Skeletal muscle cell (primary cell): ENCODE measurements at regions not wholly inside any gene's neighbourhood (a gene's known extent, or its start where the extent isn't known, plus 50 kb on each side); places are given as distances from the start of the nearest gene placed in this dataset.
"Not testable (repeated sequence)": the region's sequence is repeated elsewhere in the genome, so short reads cannot be mapped to it uniquely, and the experiment has no call there.

ENCODE experiments used
- DNase-seq: peaks from one replicate; pipeline ENCODE4 v3.0.0-alpha.2; 2010; ENCODE audit warnings: low read depth
- H3K4me3 ChIP-seq: 2 replicates; pipeline ENCODE4 v1.5.1; 2011; ENCODE audit warnings: low read depth, mild to moderate bottlenecking, control low read depth, low read length, moderate library complexity

DNA sequence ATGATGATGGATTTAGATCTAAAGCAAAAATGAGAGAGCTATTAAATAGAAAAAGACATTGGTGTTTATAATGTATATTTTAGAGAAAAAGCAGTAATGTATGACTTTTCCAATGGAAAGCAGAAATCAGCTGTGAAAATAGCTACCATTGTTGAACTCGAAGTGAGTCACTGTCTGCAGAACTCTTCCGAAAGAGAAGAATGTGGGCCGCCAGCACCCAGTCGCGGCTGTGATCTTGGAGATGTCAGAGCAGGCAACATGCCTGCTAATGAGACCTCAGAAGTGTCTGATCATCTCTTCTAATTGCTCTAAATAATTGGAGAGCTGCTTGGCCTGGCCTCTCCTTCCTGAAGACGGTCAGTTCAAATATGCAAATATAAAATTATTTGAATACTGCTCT lies 333.6 kb upstream of the RUNX1 start:
- no peak for DNase-seq
- H3K4me3 ChIP-seq, result no peak overlapping the region

DNA sequence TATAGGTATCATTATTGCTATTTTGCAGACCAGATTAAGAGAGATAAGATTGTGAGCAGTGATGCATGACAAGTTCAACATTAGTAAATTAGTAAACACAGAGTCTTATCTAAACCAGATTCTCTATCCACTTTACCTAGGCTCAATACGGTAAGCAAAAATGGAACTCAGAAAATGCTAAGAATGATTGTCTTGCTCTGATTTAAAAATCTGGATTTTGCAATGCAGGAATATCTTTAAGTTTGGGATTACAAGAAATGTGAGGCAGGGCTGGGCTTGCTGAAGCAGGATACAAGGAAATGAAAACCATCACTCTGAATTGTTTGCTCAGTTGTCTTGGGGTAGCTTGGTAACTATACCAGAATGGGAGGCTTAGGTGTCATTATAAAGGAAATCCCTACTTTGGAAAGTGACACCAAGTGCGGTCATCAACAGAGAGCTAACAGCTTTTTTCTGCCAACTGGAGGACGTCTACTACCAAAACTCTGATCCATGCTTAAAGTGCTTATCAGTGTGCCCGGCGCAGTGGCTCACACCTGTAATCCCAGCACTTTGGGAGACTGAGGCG lies 332.7 kb upstream of the RUNX1 start:
- no peak for DNase-seq
- H3K4me3 ChIP-seq, result no peak overlapping the region

DNA sequence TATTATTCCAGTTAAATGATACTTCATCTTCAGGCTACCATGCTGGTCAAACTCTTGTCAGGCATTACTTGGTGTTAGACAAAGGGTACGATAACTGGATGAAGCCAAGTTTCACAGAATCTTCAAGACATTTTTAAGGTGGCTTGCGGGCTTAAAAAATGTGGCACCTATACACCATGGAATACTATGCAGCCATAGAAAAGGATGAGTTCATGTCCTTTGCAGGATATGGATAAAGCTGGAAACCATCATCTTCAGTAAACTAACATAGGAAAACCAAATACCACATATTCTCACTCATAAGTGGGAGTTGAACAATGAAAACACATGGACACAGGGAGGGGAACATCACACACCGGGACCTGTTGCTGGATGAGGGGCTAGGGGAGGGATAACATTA lies 331.2 kb upstream of the RUNX1 start:
- DNase-seq, H3K4me3 ChIP-seq: not testable (repeated sequence)

DNA sequence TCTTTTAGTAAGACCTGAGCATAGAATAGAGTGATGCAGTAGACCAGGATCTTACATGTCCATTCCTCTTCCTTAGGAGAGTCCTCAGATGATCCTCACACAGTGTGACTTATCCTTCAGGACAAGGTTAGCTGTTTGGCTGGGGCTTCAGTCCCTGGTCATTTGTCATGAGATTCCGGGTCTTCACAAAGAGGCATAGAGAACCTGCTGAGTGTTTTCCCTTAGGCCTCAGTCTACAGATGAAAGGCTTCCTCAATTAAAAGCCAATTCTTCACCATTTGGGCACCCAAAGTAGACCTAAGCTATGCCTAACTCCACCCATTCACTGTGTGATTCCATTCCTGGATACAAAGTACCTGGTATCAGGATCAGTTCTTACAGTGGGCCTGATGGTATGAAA lies 329.8 kb upstream of the RUNX1 start:
- DNase-seq, result no peak

DNA sequence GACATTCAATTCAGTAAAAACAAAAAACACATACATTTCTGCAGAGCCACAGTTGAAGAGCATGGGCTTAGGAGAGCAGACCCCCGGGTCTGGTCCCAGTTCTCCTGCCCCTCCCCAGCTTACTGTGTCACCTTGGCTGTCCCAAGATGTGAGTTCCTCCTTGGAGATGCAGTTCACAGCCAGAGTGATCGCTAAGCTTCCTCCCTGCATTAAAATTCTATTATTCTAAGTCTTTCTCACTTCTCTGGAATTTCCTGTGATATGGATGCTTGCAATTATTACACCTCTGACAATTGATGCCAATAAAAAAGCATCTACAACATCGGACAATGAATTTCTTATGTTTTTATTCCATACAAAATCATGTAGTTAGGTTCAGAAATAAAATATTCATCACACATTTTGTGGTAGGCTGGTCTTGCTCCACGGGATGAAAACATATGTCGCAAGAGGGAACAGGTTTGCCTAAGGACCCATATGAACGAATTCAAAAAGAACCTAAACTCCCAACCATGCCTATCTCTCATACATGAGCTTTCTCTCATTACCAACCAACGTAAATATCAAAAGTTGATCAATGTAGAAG lies 328.5 kb upstream of the RUNX1 start:
- no peak overlapping the region for H3K4me3 ChIP-seq
- no peak for DNase-seq

More for the DNA sequence above, 329.8 kb upstream of the RUNX1 start:
- no peak overlapping the region for H3K4me3 ChIP-seq

DNA sequence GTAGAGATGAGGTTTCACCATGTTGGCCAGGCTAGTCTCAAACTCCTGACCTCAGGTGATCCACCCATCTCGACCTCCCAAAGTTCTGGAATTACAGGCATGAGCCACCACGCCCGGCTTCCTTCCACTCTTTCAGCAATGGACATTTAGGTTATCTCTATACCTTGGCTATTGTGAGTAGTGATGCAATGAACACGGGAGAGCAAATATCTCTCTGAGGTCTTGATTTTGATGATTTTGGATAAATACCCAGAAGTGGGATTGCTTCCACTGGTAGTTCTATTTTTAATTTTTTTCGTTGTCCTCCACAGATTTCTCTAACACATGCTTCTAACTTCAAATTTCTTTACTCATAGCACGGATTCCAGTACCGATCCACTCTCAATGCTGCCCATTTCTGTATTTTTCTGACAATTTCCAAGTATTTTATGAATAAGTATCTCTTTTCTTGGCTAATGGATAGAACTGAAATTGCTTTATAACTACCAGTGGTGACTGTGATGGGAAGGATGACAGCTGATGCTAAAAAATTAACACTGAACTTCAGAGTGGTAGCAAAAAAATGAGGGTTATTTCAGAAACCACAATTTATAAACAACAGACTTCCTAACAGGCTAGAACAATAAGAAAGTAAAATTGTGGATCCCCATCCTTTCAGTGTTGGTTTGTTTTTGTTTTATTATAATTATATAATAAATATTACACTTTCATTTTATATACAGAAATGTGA lies 327.5 kb upstream of the RUNX1 start:
- no peak overlapping the region for H3K4me3 ChIP-seq
- DNase-seq, result no peak

DNA sequence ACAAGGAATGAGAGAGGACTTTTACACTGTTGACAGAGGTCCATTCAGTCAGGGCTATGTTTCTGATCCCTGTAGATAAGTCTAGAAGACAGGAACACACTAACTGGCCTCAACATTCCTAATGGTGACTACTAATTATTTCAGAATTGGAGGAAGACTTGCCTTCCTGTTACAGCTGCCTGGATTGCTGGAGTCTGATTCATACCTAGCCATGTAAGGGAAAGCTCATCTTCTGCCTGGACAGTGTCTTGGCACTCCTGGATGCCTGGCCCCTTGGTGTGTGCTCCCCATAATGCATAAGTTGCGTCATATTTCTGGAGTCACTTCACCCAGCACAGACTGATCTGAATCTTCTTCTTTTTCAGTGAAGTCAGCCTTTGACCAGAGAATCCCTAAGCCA lies 326.0 kb upstream of the RUNX1 start:
- DNase-seq, result peak; percentile 92
- no peak overlapping the region for H3K4me3 ChIP-seq

DNA sequence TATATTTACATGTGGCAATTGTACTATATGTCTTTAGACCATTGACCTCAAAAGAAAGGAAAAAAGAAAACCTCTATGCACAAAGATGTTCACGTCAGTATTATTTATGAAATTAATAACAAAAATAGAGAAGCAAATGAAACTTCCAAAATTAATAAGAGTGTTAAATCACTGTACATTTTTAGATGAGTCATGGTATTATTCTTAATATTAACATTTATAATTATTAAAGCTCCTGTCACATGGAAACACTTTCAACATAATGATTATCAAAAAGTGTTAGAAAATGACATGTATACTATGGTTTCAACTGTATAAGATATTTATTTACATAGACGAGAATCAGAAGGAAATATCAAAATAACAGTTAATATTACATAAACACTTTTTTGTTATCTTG lies 324.9 kb upstream of the RUNX1 start:
- no peak overlapping the region for H3K4me3 ChIP-seq
- no peak for DNase-seq

DNA sequence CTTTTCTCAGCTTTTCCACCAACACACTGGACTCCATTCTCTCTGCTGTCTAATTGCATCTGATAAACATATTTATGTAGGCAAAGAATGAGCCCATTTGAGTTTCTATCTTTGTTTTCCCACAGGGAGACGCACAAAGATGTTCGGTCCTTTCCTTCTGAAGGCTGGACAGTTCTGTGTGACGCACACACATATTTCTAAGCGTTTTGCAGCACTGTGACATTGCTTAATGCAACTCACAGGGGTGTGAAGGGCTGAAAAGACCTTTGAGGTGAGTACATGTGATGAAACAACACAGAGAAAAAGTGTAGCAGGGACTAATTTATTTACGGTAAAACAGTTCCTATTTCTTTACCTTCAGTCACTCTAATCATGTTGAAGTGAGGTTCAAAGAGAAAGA lies 323.1 kb upstream of the RUNX1 start:
- no peak for DNase-seq
- H3K4me3 ChIP-seq, result no peak overlapping the region

DNA sequence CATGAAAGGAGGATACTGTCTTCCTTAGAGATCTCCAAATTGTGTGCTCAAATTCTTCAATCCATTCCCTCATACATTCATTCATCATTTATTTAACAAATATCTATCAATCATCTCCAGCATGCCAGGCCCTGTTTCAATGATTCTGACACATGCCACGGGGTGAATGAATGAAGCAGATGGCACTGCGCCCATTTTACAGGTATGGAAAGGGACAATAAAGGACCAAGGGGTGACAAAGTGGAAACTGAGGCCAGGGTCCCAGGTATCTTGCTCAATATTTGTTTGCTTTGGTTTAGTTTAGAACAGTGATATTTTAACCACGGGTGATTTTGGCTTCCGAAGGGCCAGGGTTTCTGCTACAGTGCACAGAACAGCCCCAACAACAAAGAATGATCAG lies 321.6 kb upstream of the RUNX1 start:
- H3K4me3 ChIP-seq, result no peak overlapping the region
- DNase-seq, result no peak

DNA sequence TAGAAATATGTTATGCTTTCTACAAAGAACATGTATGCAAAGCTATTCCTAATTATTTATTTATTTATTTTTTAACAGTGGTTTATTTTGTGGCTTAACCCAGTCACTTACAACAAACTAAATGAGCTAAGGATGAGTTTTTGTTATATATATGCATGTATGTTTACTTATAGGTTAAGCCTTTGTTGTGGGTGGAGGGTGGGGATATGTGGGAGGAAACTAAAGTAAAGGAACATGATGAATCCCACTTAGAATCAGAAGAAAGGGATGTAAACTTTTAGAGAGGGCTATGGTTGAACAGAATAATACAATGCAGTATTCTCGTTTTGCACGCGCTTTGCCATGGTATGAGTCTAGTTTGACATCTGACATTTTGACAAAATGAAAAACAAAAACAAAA lies 321.0 kb upstream of the RUNX1 start:
- DNase-seq, result no peak

DNA sequence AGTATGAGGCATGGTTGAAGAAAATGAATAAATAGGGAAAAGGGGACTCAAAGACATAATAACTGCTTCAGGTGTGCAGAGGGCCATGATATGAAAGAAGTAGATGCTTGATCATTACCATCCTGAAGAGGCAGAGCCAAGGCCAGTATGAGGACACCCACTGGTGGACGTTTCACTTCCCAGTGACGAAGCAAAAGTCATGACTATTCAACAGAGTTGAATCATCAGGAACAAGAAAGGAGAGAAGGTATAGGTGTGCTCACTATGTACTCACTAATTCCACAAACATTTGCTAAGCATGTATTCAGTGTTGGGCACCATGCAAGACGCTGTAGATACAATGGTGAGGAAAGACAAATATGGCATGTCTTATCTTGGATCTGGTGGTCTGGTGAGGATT lies 319.2 kb upstream of the RUNX1 start:
- no peak for DNase-seq
- no peak overlapping the region for H3K4me3 ChIP-seq

More for the DNA sequence above, 321.0 kb upstream of the RUNX1 start:
- no peak overlapping the region for H3K4me3 ChIP-seq

DNA sequence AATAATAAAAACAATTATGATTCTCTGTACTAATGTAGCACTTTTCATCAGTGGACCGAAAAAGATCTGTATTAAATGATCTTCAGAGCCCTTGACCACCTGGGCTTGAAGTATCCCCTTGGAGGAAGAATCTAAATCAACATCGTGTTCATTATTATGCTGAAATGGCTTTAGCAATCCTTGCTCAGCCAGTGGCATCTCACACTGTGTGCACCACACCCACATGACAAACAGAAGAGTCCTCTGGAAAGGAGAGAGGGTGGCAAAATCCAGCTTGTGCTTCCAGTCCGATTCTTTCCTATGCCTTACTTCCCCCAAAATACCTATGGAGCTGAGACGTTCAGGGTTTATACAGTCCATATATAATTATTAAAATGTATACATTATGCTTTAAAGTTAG lies 318.5 kb upstream of the RUNX1 start:
- no peak overlapping the region for H3K4me3 ChIP-seq
- DNase-seq, result no peak

DNA sequence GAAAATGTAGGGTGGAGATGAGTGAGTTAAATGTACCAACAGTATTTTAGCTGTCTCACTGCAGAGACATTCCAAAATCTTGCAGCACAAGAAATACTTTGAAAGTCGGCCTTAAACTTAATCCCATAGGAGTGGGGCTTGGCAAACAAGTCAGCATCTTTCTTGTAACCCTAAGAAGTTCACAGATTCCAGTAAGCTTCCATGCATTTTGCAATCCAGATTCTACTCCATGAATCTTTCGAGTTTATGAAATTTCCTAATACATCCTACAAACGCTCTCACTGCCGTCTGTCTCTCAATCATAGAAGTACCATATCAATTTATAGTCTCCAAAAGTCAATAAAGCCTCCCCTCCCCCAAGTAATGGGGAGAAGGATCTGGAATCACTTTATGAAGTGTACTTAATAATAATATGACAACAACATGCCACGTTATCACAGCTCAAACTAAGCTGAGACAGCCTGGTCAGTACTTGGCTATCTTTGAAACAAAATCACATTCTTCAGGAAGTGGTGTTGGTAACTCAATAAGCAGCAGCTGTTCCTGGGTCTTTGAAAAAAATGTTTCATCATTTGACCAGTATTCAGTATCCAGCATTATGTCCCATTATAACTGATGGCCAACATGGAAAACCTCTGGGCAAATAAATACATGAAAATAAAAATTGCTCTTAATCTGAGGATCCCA lies 317.4 kb upstream of the RUNX1 start:
- H3K4me3 ChIP-seq, result no peak overlapping the region
- DNase-seq, result peak; percentile 93

DNA sequence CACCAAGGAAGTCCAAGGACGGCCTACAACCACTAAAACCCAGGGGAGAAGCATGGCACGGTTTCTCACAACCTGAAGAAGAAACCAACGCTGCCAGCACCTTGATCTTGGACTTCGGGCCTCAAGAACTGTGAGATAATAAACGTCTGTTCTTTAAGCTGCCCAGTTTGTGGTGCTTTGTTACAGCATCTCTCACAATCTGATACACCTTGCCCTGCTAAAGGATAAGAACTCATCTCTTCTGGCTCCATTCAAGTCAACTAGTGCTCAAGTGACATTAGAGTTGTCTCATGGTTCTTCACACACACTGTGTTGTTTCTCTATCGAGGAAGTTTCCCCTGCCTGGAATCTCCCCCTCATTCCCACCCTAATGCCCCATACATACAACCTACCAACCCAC lies 314.4 kb upstream of the RUNX1 start:
- no peak overlapping the region for H3K4me3 ChIP-seq
- no peak for DNase-seq

DNA sequence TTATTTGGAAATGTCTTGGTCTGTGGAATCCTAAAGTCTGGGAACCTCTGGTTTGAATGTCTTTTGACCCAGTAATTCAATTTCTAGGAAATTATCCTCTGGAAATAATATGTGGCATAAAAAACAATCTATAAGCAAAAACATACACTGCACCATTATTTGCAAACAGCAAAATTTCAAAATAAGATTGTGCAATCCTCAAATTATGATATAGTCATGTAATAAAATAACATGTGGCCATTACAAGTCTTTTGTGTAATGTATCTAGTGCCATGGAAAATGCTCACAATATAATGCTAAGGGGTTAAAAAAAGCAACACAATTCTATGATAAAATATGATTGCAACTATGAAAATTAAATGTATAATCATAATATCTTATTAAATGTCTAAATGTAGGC lies 312.9 kb upstream of the RUNX1 start:
- no peak for DNase-seq
- no peak overlapping the region for H3K4me3 ChIP-seq

DNA sequence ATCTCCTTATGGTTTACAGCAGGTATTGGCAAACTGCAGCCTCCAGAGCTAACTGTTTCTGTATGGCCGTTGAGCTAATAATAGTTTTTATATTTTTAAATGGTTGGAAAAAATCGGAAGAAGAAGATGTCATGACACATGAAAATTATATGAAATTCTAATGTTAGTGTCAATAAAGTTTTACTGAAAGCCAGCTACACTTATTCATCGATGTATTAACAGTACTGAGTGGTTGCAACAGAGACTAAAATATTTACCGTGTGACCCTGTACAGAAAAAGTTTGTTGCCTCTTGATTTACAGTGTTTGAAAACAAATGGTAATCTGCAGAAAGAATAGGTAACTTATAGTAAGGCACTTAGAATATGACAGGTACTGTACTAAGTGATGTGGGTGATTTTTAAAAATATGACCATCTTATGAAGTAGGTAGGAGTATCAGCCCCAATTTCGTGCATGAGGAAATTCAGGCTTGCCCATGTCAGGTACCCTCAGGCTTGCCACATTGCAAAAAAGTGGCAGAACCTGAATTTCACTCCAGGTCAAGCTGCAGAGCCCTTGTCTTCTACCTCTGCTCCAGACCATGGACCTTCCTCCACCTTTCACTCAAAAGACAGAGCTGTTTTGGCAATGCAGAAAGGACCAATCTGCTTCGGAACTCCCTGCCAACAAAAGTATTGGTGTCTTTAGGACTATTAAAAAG lies 311.9 kb upstream of the RUNX1 start:
- no peak for DNase-seq
- H3K4me3 ChIP-seq, result no peak overlapping the region

DNA sequence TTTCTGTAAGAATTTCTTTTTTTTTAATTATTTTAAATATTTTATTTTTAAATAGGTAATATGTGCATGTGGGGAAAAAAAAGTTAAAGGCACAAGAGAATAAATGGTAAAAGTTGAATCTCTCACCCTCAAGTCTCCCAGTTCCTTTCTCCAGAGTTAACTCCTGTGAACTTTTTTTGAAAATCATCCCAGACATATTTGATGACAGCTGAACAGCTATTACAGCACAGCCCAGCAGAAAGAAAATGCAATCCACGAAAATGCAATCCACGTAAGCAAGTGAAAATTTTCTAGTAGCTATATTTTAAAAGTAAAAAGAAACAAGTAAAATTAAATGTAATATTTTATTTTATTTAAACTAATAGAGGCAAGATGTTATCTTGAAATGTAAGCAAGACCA lies 310.0 kb upstream of the RUNX1 start:
- DNase-seq, result no peak
- no peak overlapping the region for H3K4me3 ChIP-seq

DNA sequence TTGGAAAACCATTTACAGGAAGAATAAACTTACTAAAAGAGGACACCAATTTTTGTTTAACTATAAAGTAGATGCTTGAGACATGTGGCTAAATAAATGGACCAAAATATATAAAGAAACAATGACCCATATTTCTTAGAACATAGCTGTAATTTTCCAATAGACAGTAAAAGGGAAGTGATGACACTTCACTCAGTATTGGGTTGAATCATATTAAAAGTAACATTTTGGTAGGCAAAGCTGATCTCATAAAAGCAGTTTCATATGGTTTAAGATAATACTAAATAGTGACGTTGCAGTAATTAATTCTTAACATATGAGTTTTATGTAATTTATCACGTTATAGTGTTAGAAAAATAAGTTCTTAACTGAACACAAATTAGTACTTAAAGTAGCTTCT lies 308.9 kb upstream of the RUNX1 start:
- no peak for DNase-seq
- no peak overlapping the region for H3K4me3 ChIP-seq
